Spleen (tissue), 11 donors: ENCODE measurements at regions not wholly inside any gene's neighbourhood (a gene's known extent, or its start where the extent isn't known, plus 50 kb on each side); places are given as distances from the start of the nearest gene placed in this dataset.
A peak's percentile ranks its signal among the peaks of the same experiment; 100 is the strongest.

Source experiments
- DNase-seq: peaks from one replicate; pipeline ENCODE4 v3.0.0-alpha.2; 2020
- H3K27ac ChIP-seq, 8 donors: fragments of 200-600 bp; sonication (generic) in 7 of 8; 1 replicate in 4 of 8; 2 replicates in 4 of 8; pipeline versions ENCODE4 v1.5.0 to v1.8.0; 2016 to 2021; ENCODE audit warnings: inconsistent platforms in 4 of 8, mild to moderate bottlenecking in 4 of 8, moderate library complexity in 1 of 8
- H3K27me3 ChIP-seq, 7 donors: fragments of 200-600 bp; sonication (generic) in 6 of 7; replicated peaks in 1 of 7; 1 replicate in 4 of 7; 2 replicates in 3 of 7; pipeline versions ENCODE4 v1.5.0 to v1.8.0; 2016 to 2021; ENCODE audit warnings: inconsistent platforms in 3 of 7, mild to moderate bottlenecking in 1 of 7
- H3K36me3 ChIP-seq, 6 donors: fragments of 200-600 bp; sonication (generic) in 5 of 6; 1 replicate in 4 of 6; 2 replicates in 2 of 6; pipeline versions ENCODE4 v1.5.0 to v1.8.0; 2016 to 2021; ENCODE audit warnings: inconsistent platforms in 2 of 6
- H3K4me1 ChIP-seq, 6 donors: fragments of 200-600 bp; sonication (generic) in 5 of 6; 1 replicate in 3 of 6; 2 replicates in 3 of 6; pipeline versions ENCODE4 v1.5.0 to v1.8.0; 2016 to 2021; ENCODE audit warnings: inconsistent platforms in 3 of 6
- H3K4me3 ChIP-seq, 8 donors: fragments of 200-600 bp; sonication (generic) in 7 of 8; 1 replicate in 4 of 8; 2 replicates in 4 of 8; pipeline versions ENCODE4 v1.5.0 to v1.8.0; 2016 to 2021; ENCODE audit warnings: inconsistent platforms in 4 of 8, mild to moderate bottlenecking in 4 of 8, moderate library complexity in 2 of 8
- H3K9me3 ChIP-seq, 8 donors: fragments of 200-600 bp; sonication (generic) in 7 of 8; 1 replicate in 4 of 8; 2 replicates in 4 of 8; pipeline versions ENCODE4 v1.5.0 to v1.8.0; 2016 to 2021; ENCODE audit warnings: inconsistent platforms in 4 of 8
- POLR2A ChIP-seq, 3 donors: fragments of 450-650 bp; IDR thresholded peaks; one replicate each; pipeline ENCODE4 v1.5.1; 2017; ENCODE audit warnings: antibody characterized with exemption in 3 of 3, mild to moderate bottlenecking in 1 of 3
- POLR2AphosphoS5 ChIP-seq, 3 donors: sonication (generic); formaldehyde crosslinking; IDR thresholded peaks; one replicate each; pipeline ENCODE4 v1.5.1; 2017; ENCODE audit warnings: antibody characterized with exemption in 3 of 3
- WGBS, 5 donors: extraction: QIAGEN DNeasy Blood & Tissue Kit in 3 of 5; methylation state at CpG; one replicate each; pipeline versions ENCODE4 v1.1.5 to v1.1.7; 2013 to 2018; 5-methylcytosine and 5-hydroxymethylcytosine counted together
- intact Hi-C: fragments of 100-400 bp; cut with DNase I; formaldehyde crosslinking; loops from one replicate; pipeline ENCODE4 v1.15.0; 2023; ENCODE audit warnings: low total_unique reads
- TF ChIP-seq, protein P1 (sequence below), 11 experiments: fragments of 200-600 bp in 7 of 11; fragments of 450-650 bp in 4 of 11; sonication (generic) in 4 of 11; IDR thresholded peaks in 8 of 11; conservative IDR thresholded peaks in 3 of 11; 1 replicate in 7 of 11; 2 replicates in 4 of 11; pipeline versions ENCODE4 v1.4.0 to v1.8.0; 2016 to 2021; ENCODE audit warnings: antibody characterized with exemption in 11 of 11, inconsistent platforms in 4 of 11, mild to moderate bottlenecking in 1 of 11
- donor health status: healthy with polysubstance abuse.
- donor health status: DM: no; HTN: no; CAD: no; lungs with moderate emphysema.
- donor health status: DM: no; HTN: no; CAD: no.
- donor health status: Bipolar disorder and iron deficiency.
- donor health status: healthy.
- donor health status: DM: no; HTN: no; CAD: no.
- donor health status: DM: yes; HTN: yes; CAD: no.

DNA sequence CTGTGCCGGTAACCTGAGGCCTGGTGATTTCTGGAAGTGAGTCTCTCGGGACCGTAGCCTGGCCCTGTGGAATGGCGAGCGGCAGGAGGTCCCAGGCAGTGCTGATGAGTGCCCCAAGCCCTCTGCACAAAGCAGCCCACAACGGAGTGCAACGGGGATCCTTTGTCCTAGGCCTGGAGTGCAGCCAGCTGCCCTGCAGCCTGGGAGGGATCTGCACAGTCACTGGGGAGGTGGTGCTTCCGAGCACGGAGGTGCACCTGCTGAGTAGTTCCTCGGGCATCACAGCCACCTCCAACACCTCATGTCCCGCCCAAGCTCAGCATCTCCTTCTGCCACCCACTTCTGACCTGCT, 162.8 kb upstream of the ZMIZ1 start:
- Histone ChIP-seq H3K27ac (no peak overlapping the region), H3K36me3 (no peaks in the 10 kb centered on the region), H3K4me3 (no peak overlapping the region), H3K27me3 (no peaks in the 10 kb centered on the region), H3K9me3 (no peaks in the 10 kb centered on the region), H3K4me1 (peaks cover 0 to 11% (median 0%) of the 10 kb centered on the region in 6 donors)
- TF ChIP-seq POLR2A (IDR thresholded peaks at IDR 0.05) (no peak), POLR2AphosphoS5 (IDR thresholded peaks at IDR 0.05) (no peak)
- TF ChIP-seq, protein P1, sequence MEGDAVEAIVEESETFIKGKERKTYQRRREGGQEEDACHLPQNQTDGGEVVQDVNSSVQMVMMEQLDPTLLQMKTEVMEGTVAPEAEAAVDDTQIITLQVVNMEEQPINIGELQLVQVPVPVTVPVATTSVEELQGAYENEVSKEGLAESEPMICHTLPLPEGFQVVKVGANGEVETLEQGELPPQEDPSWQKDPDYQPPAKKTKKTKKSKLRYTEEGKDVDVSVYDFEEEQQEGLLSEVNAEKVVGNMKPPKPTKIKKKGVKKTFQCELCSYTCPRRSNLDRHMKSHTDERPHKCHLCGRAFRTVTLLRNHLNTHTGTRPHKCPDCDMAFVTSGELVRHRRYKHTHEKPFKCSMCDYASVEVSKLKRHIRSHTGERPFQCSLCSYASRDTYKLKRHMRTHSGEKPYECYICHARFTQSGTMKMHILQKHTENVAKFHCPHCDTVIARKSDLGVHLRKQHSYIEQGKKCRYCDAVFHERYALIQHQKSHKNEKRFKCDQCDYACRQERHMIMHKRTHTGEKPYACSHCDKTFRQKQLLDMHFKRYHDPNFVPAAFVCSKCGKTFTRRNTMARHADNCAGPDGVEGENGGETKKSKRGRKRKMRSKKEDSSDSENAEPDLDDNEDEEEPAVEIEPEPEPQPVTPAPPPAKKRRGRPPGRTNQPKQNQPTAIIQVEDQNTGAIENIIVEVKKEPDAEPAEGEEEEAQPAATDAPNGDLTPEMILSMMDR (IDR thresholded peaks at IDR 0.05 in 8 of 11, conservative IDR thresholded peaks at IDR 0.05 in 3 of 11): no peak
- peak; percentile 52 for DNase-seq
- 81 to 93% (median 86%) methylated on average over 3 to 11 of the region's 11 CpGs for WGBS, 5 donors
- intact Hi-C loops: no loop called here

DNA sequence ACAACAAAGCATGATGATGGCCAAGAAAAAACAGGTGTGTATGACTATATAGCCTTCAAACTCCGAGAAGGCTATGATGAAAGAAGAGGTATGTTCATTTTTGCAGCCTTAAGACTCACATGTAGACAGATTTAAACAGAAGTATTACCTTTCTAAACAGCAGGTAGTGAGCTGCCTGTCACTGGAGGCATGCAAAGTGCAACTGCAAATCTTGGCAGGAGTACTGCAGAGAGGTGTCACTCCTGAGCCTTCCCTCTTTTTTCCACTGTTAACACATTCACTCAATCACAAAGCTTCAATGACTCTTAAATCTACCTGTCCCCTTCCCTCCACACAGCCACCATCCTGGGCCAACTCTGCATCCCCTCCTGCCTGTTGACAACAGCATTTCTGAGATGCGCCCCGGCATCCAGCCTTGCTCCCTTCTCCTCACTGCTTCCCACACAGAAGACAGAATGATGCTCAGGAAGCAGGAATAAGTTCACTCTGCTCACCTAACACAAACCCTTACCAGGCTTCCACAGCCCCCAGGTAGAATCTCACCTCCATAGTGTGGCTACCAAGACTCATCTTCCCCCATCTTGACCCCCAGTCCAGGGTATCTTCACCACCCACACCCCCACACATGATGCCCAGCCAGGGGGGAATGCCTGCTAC, 161.9 kb upstream of the ZMIZ1 start:
- no peak overlapping the region for H3K27ac ChIP-seq
- peaks cover 0 to 20% (median 0%) of the 10 kb centered on the region in 6 donors for H3K4me1 ChIP-seq
- TF ChIP-seq POLR2A (IDR thresholded peaks at IDR 0.05): no peak
- H3K9me3 ChIP-seq: no peaks in the 10 kb centered on the region
- H3K27me3 ChIP-seq: no peaks in the 10 kb centered on the region
- 80 to 95% (median 86%) methylated on average over 3 of the region's 3 CpGs for WGBS, 5 donors
- no peak for DNase-seq
- H3K36me3 ChIP-seq: no peaks in the 10 kb centered on the region
- intact Hi-C loops: no loop called here
- H3K4me3 ChIP-seq: no peak overlapping the region

DNA sequence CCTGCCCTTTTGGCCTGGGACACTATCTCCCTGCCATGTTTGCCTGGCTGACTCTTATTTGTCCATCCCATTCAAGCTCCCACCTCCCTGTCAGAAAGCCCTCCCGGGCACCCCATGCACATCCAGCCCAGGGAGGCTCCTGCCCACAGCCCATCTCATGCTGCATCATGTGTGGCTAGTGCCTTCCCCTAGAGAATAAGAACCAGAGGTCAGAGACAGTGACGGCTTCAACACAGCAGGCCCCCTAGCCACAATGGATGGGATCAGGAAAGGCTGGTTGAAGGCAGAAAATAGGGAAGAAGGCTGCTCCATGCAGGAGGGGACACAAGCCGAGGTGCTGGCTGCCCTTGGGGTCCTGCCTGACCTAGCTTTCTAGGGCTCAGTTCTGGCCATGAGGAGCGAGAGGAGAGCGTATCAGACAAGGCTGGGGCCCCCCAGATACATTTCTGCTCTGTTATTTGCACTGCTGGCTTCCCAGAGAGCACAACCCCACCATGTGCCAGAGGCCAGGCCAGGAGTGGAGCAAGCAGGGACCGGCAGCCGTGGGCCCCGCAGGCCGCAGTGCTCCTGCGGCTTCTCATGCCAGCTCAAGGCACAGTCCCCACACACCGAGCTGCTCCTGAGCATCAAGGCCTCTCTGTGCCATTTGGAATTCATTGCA, 161.1 kb upstream of the ZMIZ1 start:
- no peaks in the 10 kb centered on the region for H3K27me3 ChIP-seq
- TF ChIP-seq, protein P1 (IDR thresholded peaks at IDR 0.05 in 8 of 11, conservative IDR thresholded peaks at IDR 0.05 in 3 of 11): no peak
- 87 to 90% (median 89%) methylated on average over 10 to 11 of the region's 11 CpGs for WGBS, 5 donors
- no peak overlapping the region for H3K4me3 ChIP-seq
- no peaks in the 10 kb centered on the region for H3K9me3 ChIP-seq
- peak; percentile 45 for DNase-seq
- H3K4me1 ChIP-seq: peaks cover 0 to 25% (median 0%) of the 10 kb centered on the region in 6 donors
- no peak overlapping the region for H3K27ac ChIP-seq
- intact Hi-C loops: no loop called here
- H3K36me3 ChIP-seq: no peaks in the 10 kb centered on the region

DNA sequence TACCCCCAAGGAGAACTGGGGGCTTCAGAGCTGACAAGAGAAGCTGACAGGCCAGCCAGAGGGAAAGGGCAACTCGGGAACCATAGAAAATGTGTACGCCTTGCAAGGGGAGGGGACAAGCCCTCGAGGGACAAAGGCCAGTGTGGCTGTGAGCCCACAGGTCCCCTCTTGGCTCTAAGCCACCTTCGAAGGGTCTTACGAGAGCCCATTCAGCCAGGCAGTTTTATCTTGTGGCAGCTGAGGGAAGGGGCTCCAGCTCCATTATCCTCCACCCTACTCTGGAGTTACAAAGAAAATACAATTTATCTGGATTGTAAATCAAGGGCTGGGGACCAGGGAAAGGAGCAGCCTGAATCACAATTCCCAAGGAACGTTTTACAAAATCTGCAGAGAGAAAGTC, 159.5 kb upstream of the ZMIZ1 start:
- intact Hi-C loops: no loop called here
- no peaks in the 10 kb centered on the region for H3K9me3 ChIP-seq
- H3K27ac ChIP-seq: no peak overlapping the region
- H3K27me3 ChIP-seq: no peaks in the 10 kb centered on the region
- peaks cover 0 to 31% (median under 1%) of the 10 kb centered on the region in 6 donors for H3K4me1 ChIP-seq
- no peak overlapping the region for H3K4me3 ChIP-seq
- H3K36me3 ChIP-seq: no peaks in the 10 kb centered on the region
- DNase-seq: peak; percentile 44
- TF ChIP-seq POLR2A (IDR thresholded peaks at IDR 0.05): no peak
- TF ChIP-seq, protein P1 (IDR thresholded peaks at IDR 0.05 in 8 of 11, conservative IDR thresholded peaks at IDR 0.05 in 3 of 11): no peak
- no peak for TF ChIP-seq POLR2AphosphoS5 (IDR thresholded peaks at IDR 0.05)
- WGBS, 5 donors: 77 to 92% (median 83%) methylated on average over 6 of the region's 6 CpGs
